ENCODE measurements at regions not wholly inside any gene's neighbourhood (a gene's known extent, or its start where the extent isn't known, plus 50 kb on each side); places are given as distances from the start of the nearest gene placed in this dataset.

DNA sequence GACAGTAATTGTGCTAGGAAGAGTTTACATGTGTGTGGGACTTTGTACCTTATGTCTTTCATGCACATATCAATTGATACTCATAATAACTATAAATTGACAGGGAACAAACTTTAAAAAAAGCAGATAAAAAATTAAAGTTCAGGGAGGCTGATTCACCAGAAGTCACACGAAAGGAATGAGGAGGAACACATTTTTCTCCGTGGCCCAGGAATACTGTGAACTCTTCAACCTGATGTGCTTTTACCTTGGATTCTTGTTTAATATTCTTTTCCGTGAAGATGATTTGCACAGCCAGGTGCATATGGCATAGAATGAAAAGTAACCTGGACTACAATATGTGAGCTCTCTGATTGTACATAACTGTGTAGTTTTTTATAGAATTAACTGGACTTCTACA is 326.3 kb downstream of the CDH7 start:
- Histone ChIP-seq H2AFZ (ENCODE audit: low read length) (no peak overlapping the region), H3K9ac (ENCODE audit: low read depth, low read length, poor library complexity) (no peak overlapping the region), H3K27ac (replicated peaks; ENCODE audit: low read length) (no peak overlapping the region), H3K4me1 (ENCODE audit: control insufficient read depth in 2 of 2, insufficient read depth in 1 of 2, low read depth in 1 of 2, low read length in 2 of 2) (no peaks in the 10 kb centered on the region), H4K8ac (ENCODE audit: low read depth, low read length) (no peak overlapping the region), H2BK120ac (ENCODE audit: low read depth, low read length) (no peak overlapping the region), H3K27me3 (ENCODE audit: control insufficient read depth in 3 of 3, insufficient read depth in 3 of 3, low read depth in 1 of 3, low read length in 3 of 3) (no peaks in the 10 kb centered on the region), H2BK5ac (ENCODE audit: low read length) (no peak overlapping the region), H3K79me1 (ENCODE audit: low read depth, low read length) (no peaks in the 10 kb centered on the region), H3K36me3 (replicated peaks in 1 of 2; ENCODE audit: control insufficient read depth in 2 of 2, insufficient read depth in 2 of 2, low read length in 2 of 2) (no peaks in the 10 kb centered on the region), H3K4me2 (ENCODE audit: insufficient read depth, low read length, poor library complexity, severe bottlenecking) (no peak overlapping the region), H3K14ac (ENCODE audit: low read length) (no peak overlapping the region), H4K91ac (ENCODE audit: low read depth, low read length, poor library complexity) (no peak overlapping the region), H3K18ac (ENCODE audit: low read length) (no peak overlapping the region), H2BK15ac (ENCODE audit: low read length) (no peak overlapping the region), H3K4ac (ENCODE audit: low read length) (no peak overlapping the region), H3K23ac (ENCODE audit: low read depth, low read length, poor library complexity) (no peak overlapping the region), H2BK12ac (ENCODE audit: low read length) (no peak overlapping the region), H3K4me3 (ENCODE audit: low read length in 2 of 2) (no peak overlapping the region), H2AK5ac (ENCODE audit: low read depth, low read length) (no peak overlapping the region), H3K9me3 (replicated peaks in 1 of 2; ENCODE audit: control insufficient read depth in 2 of 2, insufficient read depth in 1 of 2, low read depth in 1 of 2, low read length in 2 of 2) (peaks cover 3 to 16% of the 10 kb centered on the region in 2 donors)
- WGBS, 2 donors (ENCODE audit: extremely low coverage in 2 of 2, insufficient read length in 2 of 2, insufficient replicate concordance in 1 of 2): no CpG with 5 or more reads among the region's 3 CpGs
- DNase-seq (ENCODE audit: low spot score): no peak

DNA sequence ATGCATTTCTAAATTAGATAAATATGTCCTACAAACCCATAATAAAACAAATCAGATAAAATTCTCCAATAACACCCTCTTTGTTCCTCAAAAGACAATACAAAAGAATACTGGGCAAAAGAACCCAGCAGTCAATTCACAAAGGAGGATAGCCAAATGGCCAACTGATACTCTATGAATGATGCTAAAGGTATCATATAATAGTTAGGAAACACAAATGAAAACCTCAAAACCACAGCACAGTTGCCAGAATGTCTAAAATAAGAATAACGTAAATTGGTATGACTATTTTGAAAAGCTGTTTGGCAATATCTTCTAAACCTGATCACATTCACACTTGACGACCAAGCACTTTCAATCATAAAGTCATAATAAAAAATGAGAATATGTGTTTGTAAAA is 315.4 kb downstream of the CDH7 start:
- no peak overlapping the region for H2BK120ac ChIP-seq (ENCODE audit: low read depth, low read length)
- no peaks in the 10 kb centered on the region for H3K79me1 ChIP-seq (ENCODE audit: low read depth, low read length)
- no peak overlapping the region for H2BK15ac ChIP-seq (ENCODE audit: low read length)
- no peak overlapping the region for H4K8ac ChIP-seq (ENCODE audit: low read depth, low read length)
- no peak overlapping the region for H2AFZ ChIP-seq (ENCODE audit: low read length)
- no peaks in the 10 kb centered on the region for H3K27me3 ChIP-seq (ENCODE audit: control insufficient read depth in 3 of 3, insufficient read depth in 3 of 3, low read depth in 1 of 3, low read length in 3 of 3)
- no peak overlapping the region for H3K9ac ChIP-seq (ENCODE audit: low read depth, low read length, poor library complexity)
- DNase-seq (ENCODE audit: low spot score): no peak
- no CpG with 5 or more reads among the region's 2 CpGs for WGBS, 2 donors (ENCODE audit: extremely low coverage in 2 of 2, insufficient read length in 2 of 2, insufficient replicate concordance in 1 of 2)
- no peak overlapping the region for H3K23ac ChIP-seq (ENCODE audit: low read depth, low read length, poor library complexity)
- H2BK12ac ChIP-seq (ENCODE audit: low read length): no peak overlapping the region
- no peak overlapping the region for H3K27ac ChIP-seq (replicated peaks; ENCODE audit: low read length)
- H3K14ac ChIP-seq (ENCODE audit: low read length): no peak overlapping the region
- no peak overlapping the region for H3K18ac ChIP-seq (ENCODE audit: low read length)
- H3K4me3 ChIP-seq (ENCODE audit: low read length in 2 of 2): no peak overlapping the region
- H2BK5ac ChIP-seq (ENCODE audit: low read length): no peak overlapping the region
- no peaks in the 10 kb centered on the region for H3K4me1 ChIP-seq (ENCODE audit: control insufficient read depth in 2 of 2, insufficient read depth in 1 of 2, low read depth in 1 of 2, low read length in 2 of 2)
- H3K36me3 ChIP-seq (replicated peaks in 1 of 2; ENCODE audit: control insufficient read depth in 2 of 2, insufficient read depth in 2 of 2, low read length in 2 of 2): no peaks in the 10 kb centered on the region
- H4K91ac ChIP-seq (ENCODE audit: low read depth, low read length, poor library complexity): no peak overlapping the region
- no peak overlapping the region for H3K4ac ChIP-seq (ENCODE audit: low read length)
- no peak overlapping the region for H3K4me2 ChIP-seq (ENCODE audit: insufficient read depth, low read length, poor library complexity, severe bottlenecking)
- no peak overlapping the region for H2AK5ac ChIP-seq (ENCODE audit: low read depth, low read length)
- no peaks in the 10 kb centered on the region for H3K9me3 ChIP-seq (replicated peaks in 1 of 2; ENCODE audit: control insufficient read depth in 2 of 2, insufficient read depth in 1 of 2, low read depth in 1 of 2, low read length in 2 of 2)

DNA sequence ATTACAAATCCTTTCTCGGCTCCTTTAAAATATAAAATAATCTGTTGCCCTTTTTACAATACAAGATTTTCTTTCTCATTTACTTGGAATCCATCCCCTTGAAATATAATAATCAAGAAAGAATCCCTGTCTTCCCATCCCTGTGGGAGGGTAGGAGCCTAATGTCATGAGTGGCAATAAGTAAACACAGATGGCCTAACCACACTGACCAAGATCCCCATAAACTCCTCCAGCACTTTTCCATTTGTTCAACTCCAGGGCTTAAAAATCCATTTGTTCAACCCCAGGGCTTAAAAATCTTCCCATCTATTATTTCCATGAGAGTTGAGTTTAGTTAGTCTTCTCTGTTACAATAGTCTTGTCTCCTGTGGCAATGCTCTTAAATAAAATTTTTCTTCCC is 297.6 kb downstream of the CDH7 start:
- no peak overlapping the region for H3K18ac ChIP-seq (ENCODE audit: low read length)
- WGBS, 2 donors (ENCODE audit: extremely low coverage in 2 of 2, insufficient read length in 2 of 2, insufficient replicate concordance in 1 of 2): 100% methylated on average over 1 of the region's 1 CpG; no CpG with 5 or more reads in 1 of the 2 donors
- DNase-seq (ENCODE audit: low spot score): no peak
- no peak overlapping the region for H3K4me3 ChIP-seq (ENCODE audit: low read length in 2 of 2)
- H3K9ac ChIP-seq (ENCODE audit: low read depth, low read length, poor library complexity): no peak overlapping the region
- no peak overlapping the region for H2AK5ac ChIP-seq (ENCODE audit: low read depth, low read length)
- no peak overlapping the region for H3K4me2 ChIP-seq (ENCODE audit: insufficient read depth, low read length, poor library complexity, severe bottlenecking)
- no peak overlapping the region for H2AFZ ChIP-seq (ENCODE audit: low read length)
- no peak overlapping the region for H2BK12ac ChIP-seq (ENCODE audit: low read length)
- no peak overlapping the region for H2BK120ac ChIP-seq (ENCODE audit: low read depth, low read length)
- no peaks in the 10 kb centered on the region for H3K27me3 ChIP-seq (ENCODE audit: control insufficient read depth in 3 of 3, insufficient read depth in 3 of 3, low read depth in 1 of 3, low read length in 3 of 3)
- no peak overlapping the region for H4K91ac ChIP-seq (ENCODE audit: low read depth, low read length, poor library complexity)
- no peaks in the 10 kb centered on the region for H3K9me3 ChIP-seq (replicated peaks in 1 of 2; ENCODE audit: control insufficient read depth in 2 of 2, insufficient read depth in 1 of 2, low read depth in 1 of 2, low read length in 2 of 2)
- no peak overlapping the region for H3K14ac ChIP-seq (ENCODE audit: low read length)
- H3K4ac ChIP-seq (ENCODE audit: low read length): no peak overlapping the region
- no peak overlapping the region for H4K8ac ChIP-seq (ENCODE audit: low read depth, low read length)
- no peaks in the 10 kb centered on the region for H3K36me3 ChIP-seq (replicated peaks in 1 of 2; ENCODE audit: control insufficient read depth in 2 of 2, insufficient read depth in 2 of 2, low read length in 2 of 2)
- H3K4me1 ChIP-seq (ENCODE audit: control insufficient read depth in 2 of 2, insufficient read depth in 1 of 2, low read depth in 1 of 2, low read length in 2 of 2): no peaks in the 10 kb centered on the region
- H2BK5ac ChIP-seq (ENCODE audit: low read length): no peak overlapping the region
- no peak overlapping the region for H3K23ac ChIP-seq (ENCODE audit: low read depth, low read length, poor library complexity)
- H3K27ac ChIP-seq (replicated peaks; ENCODE audit: low read length): no peak overlapping the region
- no peaks in the 10 kb centered on the region for H3K79me1 ChIP-seq (ENCODE audit: low read depth, low read length)
- H2BK15ac ChIP-seq (ENCODE audit: low read length): no peak overlapping the region

DNA sequence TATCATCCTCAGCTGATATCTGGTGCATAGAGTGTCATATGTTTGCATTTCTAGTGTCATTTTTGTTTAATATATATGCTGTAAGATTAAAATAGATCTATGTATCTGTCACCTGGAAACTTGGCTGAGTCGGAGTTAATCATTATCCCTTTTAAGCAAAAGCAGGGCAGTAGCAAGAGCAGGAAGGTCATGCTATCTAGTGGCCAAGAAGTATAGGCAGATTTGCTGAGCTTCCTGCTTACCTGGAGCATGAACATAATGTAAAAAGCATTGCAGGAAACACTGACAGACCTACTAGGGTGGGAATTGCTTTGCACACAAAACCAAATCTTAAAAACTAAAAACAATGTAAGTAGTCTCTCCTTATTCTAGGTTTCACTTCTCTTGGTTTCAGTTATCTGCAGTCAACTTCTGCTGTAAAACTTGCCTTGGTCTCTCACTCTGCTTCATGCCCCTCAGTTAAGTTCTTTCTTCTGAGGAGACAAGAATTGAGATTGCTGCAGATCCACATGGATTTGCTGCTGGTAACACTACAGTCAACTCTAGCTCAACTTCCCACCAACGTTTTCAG is 295.3 kb downstream of the CDH7 start:
- no CpG with 5 or more reads among the region's 2 CpGs for WGBS, 2 donors (ENCODE audit: extremely low coverage in 2 of 2, insufficient read length in 2 of 2, insufficient replicate concordance in 1 of 2)

More for the DNA sequence above, 295.3 kb downstream of the CDH7 start:
- Histone ChIP-seq H2BK5ac (ENCODE audit: low read length) (no peak overlapping the region), H4K8ac (ENCODE audit: low read depth, low read length) (no peak overlapping the region), H3K4ac (ENCODE audit: low read length) (no peak overlapping the region), H3K4me3 (ENCODE audit: low read length in 2 of 2) (no peak overlapping the region), H3K9me3 (replicated peaks in 1 of 2; ENCODE audit: control insufficient read depth in 2 of 2, insufficient read depth in 1 of 2, low read depth in 1 of 2, low read length in 2 of 2) (no peaks in the 10 kb centered on the region), H3K14ac (ENCODE audit: low read length) (no peak overlapping the region), H2BK15ac (ENCODE audit: low read length) (no peak overlapping the region), H3K4me1 (ENCODE audit: control insufficient read depth in 2 of 2, insufficient read depth in 1 of 2, low read depth in 1 of 2, low read length in 2 of 2) (no peaks in the 10 kb centered on the region), H3K27me3 (ENCODE audit: control insufficient read depth in 3 of 3, insufficient read depth in 3 of 3, low read depth in 1 of 3, low read length in 3 of 3) (no peaks in the 10 kb centered on the region), H3K23ac (ENCODE audit: low read depth, low read length, poor library complexity) (no peak overlapping the region), H2BK120ac (ENCODE audit: low read depth, low read length) (no peak overlapping the region), H3K4me2 (ENCODE audit: insufficient read depth, low read length, poor library complexity, severe bottlenecking) (no peak overlapping the region), H3K27ac (replicated peaks; ENCODE audit: low read length) (no peak overlapping the region), H3K36me3 (replicated peaks in 1 of 2; ENCODE audit: control insufficient read depth in 2 of 2, insufficient read depth in 2 of 2, low read length in 2 of 2) (no peaks in the 10 kb centered on the region), H2AK5ac (ENCODE audit: low read depth, low read length) (no peak overlapping the region), H3K79me1 (ENCODE audit: low read depth, low read length) (no peaks in the 10 kb centered on the region), H2AFZ (ENCODE audit: low read length) (no peak overlapping the region), H3K9ac (ENCODE audit: low read depth, low read length, poor library complexity) (no peak overlapping the region), H3K18ac (ENCODE audit: low read length) (no peak overlapping the region), H4K91ac (ENCODE audit: low read depth, low read length, poor library complexity) (no peak overlapping the region), H2BK12ac (ENCODE audit: low read length) (no peak overlapping the region)
- DNase-seq (ENCODE audit: low spot score): no peak

Data from neuronal stem cell (in vitro differentiated cells).